K562 (cell line): ENCODE measurements at regions not wholly inside any gene's neighbourhood (a gene's known extent, or its start where the extent isn't known, plus 50 kb on each side); places are given as distances from the start of the nearest gene placed in this dataset.

ENCODE experiments used
- ATAC-seq: fragments of 200-7000 bp; cut with Tn5 transposase; 3 replicates; pipeline ENCODE4 v1.9.1; 2020; ENCODE audit warnings: moderate library complexity
- BruUV-seq: library from RNA; stranded (reverse); fragments of 400-500 nt; replicated peaks from 2 replicates; lab custom pipeline; 2021; lab: Mats Ljungman, UMichigan
- CTCF ChIA-PET: fragments of 300-600 bp; formaldehyde crosslinking; extraction: SDS; loops from one replicate; lab custom pipeline; 2021; ENCODE audit warnings: low intra/inter-chr PET ratio; lab: Yijun Ruan, JAX
- POLR2A ChIA-PET: fragments of 300-600, 350-650 bp; sonication (Branson Sonifier 250); formaldehyde crosslinking; extraction: SDS; loops from one replicate; lab custom pipeline; 2021; ENCODE audit warnings: antibody characterized with exemption, inconsistent platforms; lab: Yijun Ruan, JAX
- DNase-seq, 4 experiments: peaks; one replicate each; pipeline versions ENCODE4 v3.0.0 to v3.0.0-alpha.2; 2011 to 2018; ENCODE audit warnings: low spot score in 3 of 4, mixed read lengths in 3 of 4; ENCODE audit errors: extremely low read depth in 1 of 4
- FAIRE-seq: peaks from 2 replicates; lab custom pipeline; 2011; peaks lifted over from hg19 to GRCh38; lab: Jason Lieb, UNC
- H2AFZ ChIP-seq: 2 replicates; pipeline ENCODE4 v1.6.0; 2011; ENCODE audit warnings: low read depth, low read length, control low read depth, inconsistent platforms
- H3K27ac ChIP-seq: fragments of 200-600 bp; 3 replicates; pipeline ENCODE4 v1.8.0; 2011; ENCODE audit warnings: low read depth, mild to moderate bottlenecking, control low read depth, inconsistent platforms, low read length, moderate library complexity, mixed read lengths; ENCODE audit errors: extremely low read depth
- H3K27me3 ChIP-seq, 2 experiments: fragments of 300-600 bp in 1 of 2; 2 replicates in 1 of 2; 3 replicates in 1 of 2; pipeline versions ENCODE4 v1.6.0 to v1.8.0; 2011; ENCODE audit warnings: inconsistent platforms in 2 of 2, low read length in 2 of 2, mild to moderate bottlenecking in 1 of 2, mixed read lengths in 1 of 2, moderate library complexity in 1 of 2; ENCODE audit not compliant: control insufficient read depth in 2 of 2, insufficient read depth in 2 of 2
- H3K36me3 ChIP-seq: fragments of 300-600 bp; 3 replicates; pipeline ENCODE4 v1.8.0; 2011; ENCODE audit warnings: mild to moderate bottlenecking, low read length, inconsistent platforms; ENCODE audit not compliant: control insufficient read depth, insufficient read depth
- H3K4me1 ChIP-seq, 2 experiments: fragments of 200-600 bp in 1 of 2; replicated peaks in 1 of 2; 2 replicates in 1 of 2; 3 replicates in 1 of 2; pipeline versions ENCODE4 v1.5.1 to v1.8.0; 2011; ENCODE audit warnings: inconsistent platforms in 2 of 2, low read length in 2 of 2, mild to moderate bottlenecking in 1 of 2, mixed read lengths in 1 of 2, moderate library complexity in 1 of 2; ENCODE audit not compliant: control insufficient read depth in 2 of 2, insufficient read depth in 2 of 2
- H3K4me2 ChIP-seq: 2 replicates; pipeline ENCODE4 v1.6.1; 2011; ENCODE audit warnings: low read length, control low read depth, inconsistent platforms, mixed read lengths; ENCODE audit not compliant: insufficient read depth
- H3K4me3 ChIP-seq: fragments of 200-600 bp; sonication (generic), shearing (Covaris generic); 2 replicates; pipeline ENCODE4 v1.5.1; 2016; ENCODE audit warnings: control low read depth, inconsistent platforms
- H3K79me2 ChIP-seq: fragments of 200-600 bp; 3 replicates; pipeline ENCODE4 v1.8.0; 2011; ENCODE audit warnings: low read length, inconsistent platforms; ENCODE audit not compliant: control insufficient read depth, insufficient read depth
- H3K9ac ChIP-seq, 2 experiments: 2 replicates each; pipeline versions ENCODE4 v1.6.0 to v1.6.1; 2011; ENCODE audit warnings: low read depth in 2 of 2, low read length in 2 of 2, control low read depth in 1 of 2, inconsistent platforms in 1 of 2, mild to moderate bottlenecking in 1 of 2, mixed read lengths in 1 of 2; ENCODE audit not compliant: insufficient read depth in 1 of 2
- H3K9me1 ChIP-seq: one replicate; pipeline ENCODE4 v1.6.0; 2011; ENCODE audit warnings: inconsistent platforms, mild to moderate bottlenecking, low read length, moderate library complexity; ENCODE audit not compliant: control insufficient read depth, insufficient read depth
- H3K9me3 ChIP-seq: replicated peaks from 2 replicates; pipeline ENCODE4 v1.5.1; 2011; ENCODE audit warnings: low read depth, low read length, inconsistent platforms; ENCODE audit not compliant: control insufficient read depth, insufficient read depth
- H4K20me1 ChIP-seq: replicated peaks from 2 replicates; pipeline ENCODE4 v1.6.1; 2011; ENCODE audit warnings: low read length, inconsistent platforms, mixed read lengths; ENCODE audit not compliant: control insufficient read depth, insufficient read depth
- ADNP ChIP-seq: fragments of 200-800 bp; sonication (Bioruptor generic); IDR thresholded peaks from 2 replicates; pipeline ENCODE4 v1.6.1; 2016; ENCODE audit warnings: missing genetic modification characterization, missing compliant biosample characterization
- ARNT ChIP-seq, 2 experiments: fragments of 450-650 bp; IDR thresholded peaks; 2 replicates each; pipeline ENCODE4 v1.6.1; 2016; ENCODE audit warnings: mild to moderate bottlenecking in 1 of 2
- BRCA1 ChIP-seq, 2 experiments: fragments of 450-650 bp in 1 of 2; sonication (generic) in 1 of 2; formaldehyde crosslinking in 1 of 2; IDR thresholded peaks; 2 replicates each; pipeline versions ENCODE4 v1.5.0 to v1.6.1; 2017 to 2020; ENCODE audit warnings: mild to moderate bottlenecking in 1 of 2, missing genetic modification reagents in 1 of 2
- EGR1 ChIP-seq: fragments of 450-650 bp; conservative IDR thresholded peaks from 2 replicates; pipeline ENCODE4 v1.6.1; 2017; ENCODE audit warnings: mild to moderate bottlenecking
- FOXM1 ChIP-seq, 2 experiments: fragments of 450-650 bp in 1 of 2; sonication (generic) in 1 of 2; formaldehyde crosslinking in 1 of 2; IDR thresholded peaks; 2 replicates each; pipeline versions ENCODE4 v1.6.1 to v1.9.0; 2017 to 2022; ENCODE audit warnings: low read depth in 2 of 2, mild to moderate bottlenecking in 2 of 2, missing genetic modification reagents in 1 of 2, moderate library complexity in 1 of 2
- HNRNPK ChIP-seq: fragments of 200-400 bp; formaldehyde crosslinking; IDR thresholded peaks from one replicate; pipeline ENCODE4 v1.6.1; 2018; ENCODE audit warnings: mild to moderate bottlenecking, low read depth, low read length; ENCODE audit not compliant: poor library complexity, severe bottlenecking
- MEF2D ChIP-seq: conservative IDR thresholded peaks from 2 replicates; pipeline ENCODE4 v1.6.1; 2016; ENCODE audit warnings: low read depth, missing genetic modification characterization, missing compliant biosample characterization
- MTA2 ChIP-seq: fragments of 450-650 bp; IDR thresholded peaks from 2 replicates; pipeline ENCODE4 v1.6.1; 2016; ENCODE audit warnings: low read depth
- NFYB ChIP-seq: IDR thresholded peaks from 2 replicates; pipeline ENCODE4 v1.6.1; 2011; ENCODE audit warnings: mild to moderate bottlenecking, moderate library complexity; ENCODE audit not compliant: insufficient read length; ENCODE audit errors: extremely low read depth
- PATZ1 ChIP-seq: fragments of 250-450 bp; sonication (Bioruptor Pico); IDR thresholded peaks from 2 replicates; pipeline ENCODE4 v1.5.0; 2020; ENCODE audit warnings: mild to moderate bottlenecking, borderline replicate concordance
- PURB ChIP-seq: sonication (generic); formaldehyde crosslinking; IDR thresholded peaks from 2 replicates; pipeline ENCODE4 v1.9.0; 2021; ENCODE audit warnings: low read depth, mild to moderate bottlenecking, missing genetic modification reagents
- RNF2 ChIP-seq: sonication (generic); IDR thresholded peaks from 2 replicates; pipeline ENCODE4 v1.6.1; 2016
- SIN3A ChIP-seq, 2 experiments: fragments of 150-350 bp in 1 of 2; IDR thresholded peaks; 2 replicates each; pipeline ENCODE4 v1.6.1; 2011 to 2016; ENCODE audit warnings: borderline replicate concordance in 2 of 2, low read depth in 2 of 2, low read length in 2 of 2, mild to moderate bottlenecking in 2 of 2, moderate library complexity in 2 of 2; ENCODE audit not compliant: control insufficient read depth in 1 of 2
- SMARCC2 ChIP-seq: fragments of 450-650 bp; IDR thresholded peaks from 2 replicates; pipeline ENCODE4 v1.6.1; 2017; ENCODE audit warnings: antibody characterized with exemption, moderate library complexity, mild to moderate bottlenecking, low read depth
- SNIP1 ChIP-seq: fragments of 450-650 bp; IDR thresholded peaks from 2 replicates; pipeline ENCODE4 v1.7.1; 2017; ENCODE audit warnings: low read depth, mild to moderate bottlenecking
- STAT6 ChIP-seq: sonication (generic); formaldehyde crosslinking; IDR thresholded peaks from 2 replicates; pipeline ENCODE4 v1.8.1; 2023; ENCODE audit warnings: mild to moderate bottlenecking, missing genetic modification reagents
- TBL1XR1 ChIP-seq, 2 experiments: IDR thresholded peaks; 2 replicates each; pipeline ENCODE4 v1.6.1; 2012; ENCODE audit warnings: improper control_type of control experiment in 2 of 2, low read length in 2 of 2, mild to moderate bottlenecking in 1 of 2
- ZFPM2 ChIP-seq: fragments of 250-450 bp; sonication (Bioruptor Pico); IDR thresholded peaks from 2 replicates; pipeline ENCODE4 v1.5.1; 2022; ENCODE audit warnings: mild to moderate bottlenecking
- ZNF274 ChIP-seq: IDR thresholded peaks from 2 replicates; pipeline ENCODE4 v1.6.1; 2011; ENCODE audit warnings: low read depth, mild to moderate bottlenecking, low read length, moderate library complexity, borderline replicate concordance
- ZNF785 ChIP-seq: fragments of 250-450 bp; sonication (Bioruptor Pico); IDR thresholded peaks from 2 replicates; pipeline ENCODE4 v1.4.0; 2020; ENCODE audit warnings: mild to moderate bottlenecking
- WGBS: fragments of 100-300 bp; shearing (Covaris generic); methylation state at CpG from one replicate; pipeline ENCODE4 v1.1.6; 2016; ENCODE audit warnings: low coverage, mixed read lengths; ENCODE audit not compliant: insufficient coverage; ENCODE audit errors: missing lambda C conversion rate; 5-methylcytosine and 5-hydroxymethylcytosine counted together
- in situ Hi-C: fragments of 300-500 bp; cut with MboI; formaldehyde crosslinking; loops from 4 replicates; pipeline ENCODE4 v1.15.0; 2018; ENCODE audit warnings: inconsistent platforms, mixed read lengths
- intact Hi-C: fragments of 100-400 bp; cut with micrococcal nuclease; formaldehyde crosslinking; loops from 2 replicates; pipeline ENCODE4 v1.14.2; 2022

- POLR2A ChIA-PET: no interaction called here
- no TSS peak for BruUV-seq
- Histone ChIP-seq H3K4me1 (no peaks in the 10 kb centered on the region), H4K20me1 (peaks cover 14% of the 10 kb centered on the region; the same call in 1 of the 2 replicates), H3K9me3 (no peaks in the 10 kb centered on the region), H3K9me1 (no peaks in the 10 kb centered on the region), H3K27ac (no peak overlapping the region), H3K27me3 (peaks cover 55 to 56% of the 10 kb centered on the region in 2 experiments), H3K4me2 (no peak overlapping the region), H3K36me3 (no peaks in the 10 kb centered on the region), H2AFZ (no peak overlapping the region), H3K4me3 (no peak overlapping the region), H3K79me2 (no peaks in the 10 kb centered on the region)
- intact Hi-C loops: no loop called here
- CTCF ChIA-PET: no interaction called here
- peak; percentile 31; the same call in 1 of the 3 replicates for ATAC-seq
- FAIRE-seq: no peak
- 0% methylated on average over 12 of the region's 12 CpGs for WGBS
- in situ Hi-C loops: no loop called here
- no peak for DNase-seq
- no peak for TF ChIP-seq TBL1XR1 (IDR thresholded peaks at IDR 0.05; ENCODE audit: low read length in 2 of 2)
- TF ChIP-seq MTA2: no peak
- no peak for TF ChIP-seq ZFPM2 (CRISPR knock-in tag)
- TF ChIP-seq NFYB: no peak
- TF ChIP-seq STAT6 (CRISPR knock-in tag): no peak
- no peak for TF ChIP-seq ARNT (IDR thresholded peaks at IDR 0.05)
- TF ChIP-seq ZNF785 (CRISPR knock-in tag): no peak
- no peak for TF ChIP-seq PATZ1
- no peak for TF ChIP-seq ADNP
- TF ChIP-seq BRCA1 (IDR thresholded peaks at IDR 0.05): no peak
- no peak for TF ChIP-seq BRCA1 (CRISPR knock-in tag; IDR thresholded peaks at IDR 0.05)
- no peak for TF ChIP-seq ZNF274
- TF ChIP-seq HNRNPK: no peak
- no peak for TF ChIP-seq MEF2D (tag)
- no peak for TF ChIP-seq SNIP1
- TF ChIP-seq SMARCC2: no peak
- TF ChIP-seq FOXM1 (IDR thresholded peaks at IDR 0.05; ENCODE audit: low read depth): no peak
- TF ChIP-seq FOXM1 (CRISPR knock-in tag; IDR thresholded peaks at IDR 0.05; ENCODE audit: low read depth): no peak
- no peak for TF ChIP-seq EGR1
- no peak for TF ChIP-seq PURB (CRISPR knock-in tag)
- TF ChIP-seq RNF2: no peak
- TF ChIP-seq SIN3A (IDR thresholded peaks at IDR 0.05; ENCODE audit: borderline replicate concordance in 2 of 2, control insufficient read depth in 1 of 2, low read depth in 2 of 2, low read length in 2 of 2): no peak
- TF ChIP-seq, all 486 proteins: peak for 0
- H3K9ac ChIP-seq: no peak overlapping the region; a peak in 1 of 4 replicates
These were observed 317.3 kb upstream of the SHH start for GRCh38 chr7:156129522-156129921.
